PFSK-1 (cell line): ENCODE measurements at regions not wholly inside any gene's neighbourhood (a gene's known extent, or its start where the extent isn't known, plus 50 kb on each side); places are given as distances from the start of the nearest gene placed in this dataset.

Experiments
- FOXP2 ChIP-seq: optimal IDR thresholded peaks from 2 replicates; pipeline ENCODE3; 2011; ENCODE audit warnings: borderline replicate concordance, control low read depth, inconsistent platforms; ENCODE audit not compliant: insufficient read depth; ENCODE audit errors: extremely low read length, extremely low read depth
- POLR2AphosphoS5 ChIP-seq: IDR thresholded peaks from 2 replicates; pipeline ENCODE4 v1.6.1; 2012; ENCODE audit warnings: low read depth, mild to moderate bottlenecking, control low read depth, low read length, moderate library complexity
- SIN3A ChIP-seq: IDR thresholded peaks from 2 replicates; pipeline ENCODE4 v1.6.1; 2012; ENCODE audit warnings: mild to moderate bottlenecking, low read length, moderate library complexity, borderline replicate concordance; ENCODE audit not compliant: insufficient read depth
- TAF1 ChIP-seq: IDR thresholded peaks from 2 replicates; pipeline ENCODE4 v1.6.1; 2012; ENCODE audit warnings: low read length, control low read depth, borderline replicate concordance; ENCODE audit not compliant: insufficient read depth
- TF ChIP-seq, protein P1 (sequence below), 2 experiments: IDR thresholded peaks; 2 replicates each; pipeline versions ENCODE4 v1.6.1 to v1.8.0; 2011 to 2012; ENCODE audit warnings: low read depth in 2 of 2, low read length in 2 of 2, control low read depth in 1 of 2, inconsistent platforms in 1 of 2, mild to moderate bottlenecking in 1 of 2, moderate library complexity in 1 of 2; ENCODE audit not compliant: insufficient read depth in 1 of 2

DNA sequence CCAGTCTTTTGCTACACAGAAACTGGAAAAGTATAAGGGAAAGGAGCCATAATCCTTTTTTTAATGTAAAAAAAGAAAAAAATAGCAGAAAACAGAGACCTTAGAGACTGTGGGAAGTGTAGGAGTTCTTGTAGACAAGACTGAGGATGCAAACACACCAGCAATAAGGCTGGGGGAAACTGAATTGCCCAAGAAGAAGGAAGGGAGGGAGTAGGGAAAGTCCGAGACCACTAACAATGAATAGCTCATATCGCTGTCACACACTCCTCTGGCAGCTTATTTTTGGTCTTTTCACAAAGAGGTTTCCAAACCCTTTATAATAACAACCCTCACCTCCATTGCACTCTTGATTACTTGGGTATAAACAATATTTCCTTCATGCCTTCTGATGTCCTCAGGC is 952.0 kb downstream of the SLITRK5 start:
- TF ChIP-seq SIN3A (no peak), TAF1 (no peak), FOXP2 (no peak), POLR2AphosphoS5 (no peak)
- TF ChIP-seq, protein P1, sequence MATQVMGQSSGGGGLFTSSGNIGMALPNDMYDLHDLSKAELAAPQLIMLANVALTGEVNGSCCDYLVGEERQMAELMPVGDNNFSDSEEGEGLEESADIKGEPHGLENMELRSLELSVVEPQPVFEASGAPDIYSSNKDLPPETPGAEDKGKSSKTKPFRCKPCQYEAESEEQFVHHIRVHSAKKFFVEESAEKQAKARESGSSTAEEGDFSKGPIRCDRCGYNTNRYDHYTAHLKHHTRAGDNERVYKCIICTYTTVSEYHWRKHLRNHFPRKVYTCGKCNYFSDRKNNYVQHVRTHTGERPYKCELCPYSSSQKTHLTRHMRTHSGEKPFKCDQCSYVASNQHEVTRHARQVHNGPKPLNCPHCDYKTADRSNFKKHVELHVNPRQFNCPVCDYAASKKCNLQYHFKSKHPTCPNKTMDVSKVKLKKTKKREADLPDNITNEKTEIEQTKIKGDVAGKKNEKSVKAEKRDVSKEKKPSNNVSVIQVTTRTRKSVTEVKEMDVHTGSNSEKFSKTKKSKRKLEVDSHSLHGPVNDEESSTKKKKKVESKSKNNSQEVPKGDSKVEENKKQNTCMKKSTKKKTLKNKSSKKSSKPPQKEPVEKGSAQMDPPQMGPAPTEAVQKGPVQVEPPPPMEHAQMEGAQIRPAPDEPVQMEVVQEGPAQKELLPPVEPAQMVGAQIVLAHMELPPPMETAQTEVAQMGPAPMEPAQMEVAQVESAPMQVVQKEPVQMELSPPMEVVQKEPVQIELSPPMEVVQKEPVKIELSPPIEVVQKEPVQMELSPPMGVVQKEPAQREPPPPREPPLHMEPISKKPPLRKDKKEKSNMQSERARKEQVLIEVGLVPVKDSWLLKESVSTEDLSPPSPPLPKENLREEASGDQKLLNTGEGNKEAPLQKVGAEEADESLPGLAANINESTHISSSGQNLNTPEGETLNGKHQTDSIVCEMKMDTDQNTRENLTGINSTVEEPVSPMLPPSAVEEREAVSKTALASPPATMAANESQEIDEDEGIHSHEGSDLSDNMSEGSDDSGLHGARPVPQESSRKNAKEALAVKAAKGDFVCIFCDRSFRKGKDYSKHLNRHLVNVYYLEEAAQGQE (IDR thresholded peaks at IDR 0.05; ENCODE audit: insufficient read depth in 1 of 2, low read depth in 2 of 2, low read length in 2 of 2), result no peak

DNA sequence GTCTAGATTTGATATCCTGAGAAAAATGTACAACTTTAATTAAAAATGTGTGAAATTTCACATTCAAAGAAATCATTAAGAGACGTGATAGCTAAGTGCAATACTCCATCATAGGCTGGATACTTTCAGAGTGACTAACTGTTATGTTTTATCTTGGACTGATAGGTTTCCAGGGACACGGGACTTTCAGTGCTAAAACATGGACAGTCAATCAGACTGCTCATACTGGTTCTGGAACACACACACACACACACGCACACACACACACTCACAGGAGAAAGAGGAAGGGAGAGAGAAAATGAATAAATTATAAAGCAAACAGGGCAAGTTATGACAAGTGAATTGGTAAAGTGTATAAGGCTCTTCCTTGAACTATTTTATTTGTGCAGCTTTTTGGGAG is 955.9 kb downstream of the SLITRK5 start:
- TF ChIP-seq, protein P1 (IDR thresholded peaks at IDR 0.05; ENCODE audit: insufficient read depth in 1 of 2, low read depth in 2 of 2, low read length in 2 of 2), result no peak
- no peak for TF ChIP-seq SIN3A
- TF ChIP-seq FOXP2, result no peak
- TF ChIP-seq POLR2AphosphoS5, result no peak
- no peak for TF ChIP-seq TAF1

DNA sequence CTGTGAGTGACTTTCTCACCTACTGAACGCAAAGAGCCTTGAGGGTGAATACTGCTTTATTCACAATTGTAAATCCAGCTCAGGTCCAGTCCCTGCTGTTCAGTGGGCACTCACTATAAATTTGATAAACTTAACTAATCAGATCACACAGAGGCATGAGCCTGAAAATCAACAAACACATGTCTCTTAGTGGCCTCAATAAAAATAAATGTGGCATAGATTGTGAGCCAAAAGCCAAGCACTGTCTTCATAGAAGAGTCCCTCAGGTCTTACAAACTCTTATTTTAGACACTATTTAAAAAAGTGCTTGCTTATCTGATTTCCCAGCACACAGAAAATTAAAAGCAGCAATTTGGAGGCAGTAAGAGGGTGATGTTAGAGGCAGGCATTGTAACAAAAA is 957.7 kb downstream of the SLITRK5 start:
- no peak for TF ChIP-seq SIN3A
- no peak for TF ChIP-seq FOXP2
- TF ChIP-seq, protein P1 (IDR thresholded peaks at IDR 0.05; ENCODE audit: insufficient read depth in 1 of 2, low read depth in 2 of 2, low read length in 2 of 2), result no peak
- no peak for TF ChIP-seq POLR2AphosphoS5
- no peak for TF ChIP-seq TAF1

DNA sequence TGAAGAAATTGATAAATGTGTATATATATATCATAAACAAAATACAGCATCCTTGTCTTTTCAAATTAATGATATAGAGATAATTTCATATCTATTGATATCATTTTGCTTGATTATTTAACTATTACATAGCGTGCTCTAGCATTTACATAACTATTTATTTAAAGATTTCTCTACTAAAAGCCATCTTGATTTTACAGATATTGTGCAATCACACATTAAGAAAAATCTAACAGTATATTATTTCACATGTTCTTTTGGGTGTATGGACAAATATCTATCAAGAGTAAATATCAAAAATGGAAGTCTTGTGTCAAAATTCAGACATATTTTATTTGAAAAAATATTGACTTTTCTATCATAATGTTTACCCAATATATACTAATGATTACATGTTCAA is 966.8 kb downstream of the SLITRK5 start:
- TF ChIP-seq SIN3A (no peak), TAF1 (no peak), POLR2AphosphoS5 (no peak), FOXP2 (no peak)
- TF ChIP-seq, protein P1 (IDR thresholded peaks at IDR 0.05; ENCODE audit: insufficient read depth in 1 of 2, low read depth in 2 of 2, low read length in 2 of 2), result no peak

DNA sequence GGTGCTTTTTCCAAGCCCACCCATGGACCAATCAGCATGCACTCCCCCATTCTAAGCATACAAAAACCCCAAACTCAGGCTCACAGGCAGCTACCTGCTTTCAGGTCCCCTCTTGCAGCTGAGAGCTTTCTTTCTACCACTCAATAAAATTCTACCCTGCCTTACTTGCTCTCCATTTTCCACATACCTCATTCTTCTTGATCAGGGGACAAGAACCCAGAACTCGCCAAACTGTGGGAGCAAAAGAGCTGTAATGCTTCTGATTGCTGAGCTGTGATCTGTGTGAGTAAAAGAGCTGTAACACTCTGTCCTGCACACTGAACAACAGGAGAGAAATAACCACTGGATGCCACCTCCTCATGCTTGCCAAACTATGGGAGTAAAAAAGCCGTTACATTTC is 972.1 kb downstream of the SLITRK5 start:
- TF ChIP-seq POLR2AphosphoS5 (no peak), TAF1 (no peak), SIN3A (no peak), FOXP2 (no peak)
- TF ChIP-seq, protein P1 (IDR thresholded peaks at IDR 0.05; ENCODE audit: insufficient read depth in 1 of 2, low read depth in 2 of 2, low read length in 2 of 2), result no peak
